Endothelial cell of umbilical vein (primary cell): ENCODE measurements at regions not wholly inside any gene's neighbourhood (a gene's known extent, or its start where the extent isn't known, plus 50 kb on each side); places are given as distances from the start of the nearest gene placed in this dataset.

Source experiments
- BruUV-seq: library from RNA; stranded (reverse); fragments of 400-500 nt; replicated peaks from 2 replicates; lab custom pipeline; 2021; lab: Mats Ljungman, UMichigan
- CTCF ChIA-PET: fragments of 300-600, 350-600 bp; sonication (Branson Sonifier 250); formaldehyde crosslinking; loops from one replicate; lab custom pipeline; 2021; ENCODE audit warnings: antibody characterized with exemption, inconsistent platforms; lab: Charles Lee
- POLR2A ChIA-PET: fragments of 300-600, 350-600 bp; sonication (Branson Sonifier 250); formaldehyde crosslinking; loops from one replicate; lab custom pipeline; 2021; ENCODE audit warnings: antibody characterized with exemption, inconsistent platforms; lab: Charles Lee
- DNase-seq: peaks from one replicate; pipeline ENCODE4 v3.0.0-alpha.2; 2011; ENCODE audit warnings: low read depth, low spot score
- FAIRE-seq: peaks from 2 replicates; lab custom pipeline; 2011; peaks lifted over from hg19 to GRCh38; lab: Jason Lieb, UNC
- H2AFZ ChIP-seq: 2 replicates; pipeline ENCODE4 v1.6.0; 2012; ENCODE audit warnings: low read depth, low read length, control low read depth, inconsistent platforms
- H3K27ac ChIP-seq: 2 replicates; pipeline ENCODE4 v1.5.1; 2011; ENCODE audit warnings: low read depth, mild to moderate bottlenecking, control low read depth, low read length, moderate library complexity; ENCODE audit not compliant: insufficient read depth
- H3K27me3 ChIP-seq, 2 experiments: 2 replicates each; pipeline versions ENCODE4 v1.6.0 to v1.6.1; 2011; ENCODE audit warnings: low read length in 2 of 2, mixed read lengths in 1 of 2; ENCODE audit not compliant: control insufficient read depth in 2 of 2, insufficient read depth in 2 of 2
- H3K36me3 ChIP-seq, 2 experiments: 2 replicates in 1 of 2; 3 replicates in 1 of 2; pipeline ENCODE4 v1.5.1; 2011; ENCODE audit warnings: low read length in 2 of 2, mild to moderate bottlenecking in 1 of 2, moderate library complexity in 1 of 2; ENCODE audit not compliant: control insufficient read depth in 2 of 2, insufficient read depth in 2 of 2; ENCODE audit errors: extremely low read depth in 1 of 2
- H3K4me1 ChIP-seq: 3 replicates; pipeline ENCODE4 v1.5.1; 2011; ENCODE audit warnings: mild to moderate bottlenecking, low read length; ENCODE audit not compliant: control insufficient read depth, insufficient read depth; ENCODE audit errors: extremely low read depth
- H3K4me2 ChIP-seq: 2 replicates; pipeline ENCODE4 v1.6.1; 2011; ENCODE audit warnings: low read length, control low read depth, mixed read lengths; ENCODE audit not compliant: insufficient read depth
- H3K4me3 ChIP-seq, 3 experiments: fragments of 200-600 bp in 1 of 3; sonication (generic), shearing (Covaris generic) in 1 of 3; replicated peaks in 1 of 3; 2 replicates each; pipeline ENCODE4 v1.5.1; 2011 to 2016; ENCODE audit warnings: control low read depth in 3 of 3, low read length in 3 of 3, mild to moderate bottlenecking in 2 of 3, inconsistent platforms in 1 of 3, low read depth in 1 of 3, moderate library complexity in 1 of 3; ENCODE audit not compliant: insufficient read depth in 1 of 3
- H3K79me2 ChIP-seq: 2 replicates; pipeline ENCODE4 v1.6.0; 2012; ENCODE audit warnings: low read length, inconsistent platforms; ENCODE audit not compliant: control insufficient read depth, insufficient read depth
- H3K9ac ChIP-seq: replicated peaks from 2 replicates; pipeline ENCODE3; 2011; ENCODE audit warnings: low read length, control low read depth; ENCODE audit not compliant: insufficient read depth; ENCODE audit errors: extremely low read depth
- H3K9me1 ChIP-seq: replicated peaks from 3 replicates; pipeline ENCODE4 v1.6.0; 2011; ENCODE audit warnings: mild to moderate bottlenecking, low read length; ENCODE audit not compliant: control insufficient read depth, insufficient read depth; ENCODE audit errors: extremely low read depth
- H3K9me3 ChIP-seq: replicated peaks from 2 replicates; pipeline ENCODE4 v1.5.1; 2012; ENCODE audit warnings: low read length, inconsistent platforms; ENCODE audit not compliant: control insufficient read depth, insufficient read depth
- H4K20me1 ChIP-seq: replicated peaks from 2 replicates; pipeline ENCODE3; 2011; ENCODE audit warnings: mild to moderate bottlenecking, low read length; ENCODE audit not compliant: control insufficient read depth, insufficient read depth; ENCODE audit errors: extremely low read depth
- CTCF ChIP-seq, 2 donors: IDR thresholded peaks; 1 replicate in 1 of 2; 2 replicates in 1 of 2; pipeline ENCODE4 v1.5.1; 2011; ENCODE audit warnings: low read length in 2 of 2, mild to moderate bottlenecking in 2 of 2, moderate library complexity in 2 of 2, control low read depth in 1 of 2, inconsistent platforms in 1 of 2, low read depth in 1 of 2; ENCODE audit not compliant: insufficient read depth in 1 of 2; ENCODE audit errors: extremely low read depth in 1 of 2
- EZH2 ChIP-seq: IDR thresholded peaks from 2 replicates; pipeline ENCODE4 v1.6.1; 2012; ENCODE audit warnings: borderline replicate concordance, low read depth, mild to moderate bottlenecking, moderate library complexity, low read length, inconsistent platforms; ENCODE audit not compliant: severe bottlenecking
- FOS ChIP-seq: IDR thresholded peaks from 2 replicates; pipeline ENCODE4 v1.6.1; 2011; ENCODE audit warnings: mild to moderate bottlenecking, low read length, moderate library complexity, borderline replicate concordance; ENCODE audit not compliant: insufficient read depth
- GATA2 ChIP-seq: IDR thresholded peaks from 2 replicates; pipeline ENCODE4 v1.7.0; 2011; ENCODE audit warnings: low read depth, mild to moderate bottlenecking, moderate library complexity, mixed read lengths, low read length; ENCODE audit not compliant: insufficient read length, insufficient read depth
- JUN ChIP-seq: IDR thresholded peaks from 2 replicates; pipeline ENCODE4 v1.6.1; 2011; ENCODE audit warnings: borderline replicate concordance, low read depth; ENCODE audit not compliant: insufficient read length, insufficient read depth
- MAX ChIP-seq: IDR thresholded peaks from 2 replicates; pipeline ENCODE4 v1.6.1; 2011; ENCODE audit not compliant: insufficient read depth, insufficient read length
- MYC ChIP-seq: IDR thresholded peaks from one replicate; pipeline ENCODE4 v1.6.1; 2011; ENCODE audit warnings: mild to moderate bottlenecking, low read depth, low read length
- POLR2A ChIP-seq: IDR thresholded peaks from 2 replicates; pipeline ENCODE4 v1.6.1; 2012; ENCODE audit warnings: low read depth, mild to moderate bottlenecking, control low read depth, low read length
- POLR2AphosphoS5 ChIP-seq: IDR thresholded peaks from 2 replicates; pipeline ENCODE4 v1.6.1; 2012; ENCODE audit warnings: low read depth, mild to moderate bottlenecking, control low read depth, low read length, moderate library complexity; ENCODE audit not compliant: insufficient read depth
- dilution Hi-C: fragments of 300-500 bp; cut with MboI; formaldehyde crosslinking; loops from one replicate; pipeline ENCODE4 v1.15.0; 2019; ENCODE audit warnings: low sequenced_read_pairs; ENCODE audit not compliant: extremely low pct_ligation_motif_present
- intact Hi-C: fragments of 100-400 bp; cut with micrococcal nuclease; formaldehyde crosslinking; loops from one replicate; pipeline ENCODE4 v1.10.0; 2022

- Histone ChIP-seq H4K20me1 (no peaks in the 10 kb centered on the region), H3K27ac (no peak overlapping the region), H3K4me2 (no peak overlapping the region), H3K9ac (no peak overlapping the region), H3K36me3 (no peaks in the 10 kb centered on the region), H3K27me3 (no peaks in the 10 kb centered on the region), H3K4me1 (no peaks in the 10 kb centered on the region), H3K79me2 (no peaks in the 10 kb centered on the region), H3K4me3 (no peak overlapping the region), H3K9me3 (no peaks in the 10 kb centered on the region), H2AFZ (no peak overlapping the region), H3K9me1 (no peaks in the 10 kb centered on the region)
- DNase-seq = no peak
- no peak for TF ChIP-seq JUN
- TF ChIP-seq POLR2AphosphoS5 = no peak
- no peak for TF ChIP-seq MAX
- no peak for TF ChIP-seq MYC
- no peak for TF ChIP-seq EZH2
- TF ChIP-seq CTCF (IDR thresholded peaks at IDR 0.05; ENCODE audit: extremely low read depth in 1 of 2, insufficient read depth in 1 of 2, low read depth in 1 of 2, low read length in 2 of 2) = no peak
- TF ChIP-seq FOS = no peak
- no peak for TF ChIP-seq POLR2A
- TF ChIP-seq GATA2 = no peak
- POLR2A ChIA-PET = no interaction called here
- dilution Hi-C loops (no loop called here), intact Hi-C loops (no loop called here)
- CTCF ChIA-PET = no interaction called here
- no TSS peak for BruUV-seq
- FAIRE-seq = no peak
Observed at GRCh38 chr12:111216387-111217159, 152.3 kb downstream of the PHETA1 start.
